WTC11 (cell line): ENCODE measurements at regions not wholly inside any gene's neighbourhood (a gene's known extent, or its start where the extent isn't known, plus 50 kb on each side); places are given as distances from the start of the nearest gene placed in this dataset.

ENCODE experiments used
- ATAC-seq: fragments of 200-7000 bp; cut with Tn5 transposase; 2 replicates; pipeline ENCODE4 v1.10.0; 2021; ENCODE audit warnings: mild to moderate bottlenecking, moderate library complexity
- CTCF ChIA-PET: fragments of 300-600 bp; sonication (Branson Sonifier 250); formaldehyde crosslinking; loops from one replicate; lab custom pipeline; 2021; ENCODE audit warnings: antibody characterized with exemption; lab: Charles Lee
- POLR2A ChIA-PET: fragments of 350-600 bp; sonication (Branson Sonifier 250); formaldehyde crosslinking; loops from one replicate; lab custom pipeline; 2021; ENCODE audit warnings: antibody characterized with exemption; lab: Charles Lee
- DNase-seq: peaks from one replicate; pipeline ENCODE4 v3.0.0; 2021; ENCODE audit warnings: low spot score
- H3K27ac Mint-ChIP-seq: 2 replicates; pipeline ENCODE4 v1.8.0; 2021; ENCODE audit warnings: mixed read lengths
- H3K27me3 Mint-ChIP-seq: 2 replicates; pipeline ENCODE4 v1.8.0; 2021; ENCODE audit warnings: low read depth, mild to moderate bottlenecking, moderate library complexity, mixed read lengths
- H3K36me3 Mint-ChIP-seq: 2 replicates; pipeline ENCODE4 v1.8.0; 2021; ENCODE audit warnings: mixed read lengths
- H3K4me1 Mint-ChIP-seq: 2 replicates; pipeline ENCODE4 v1.8.0; 2022; ENCODE audit warnings: mixed read lengths
- H3K4me3 Mint-ChIP-seq: 2 replicates; pipeline ENCODE4 v1.8.0; 2021; ENCODE audit warnings: mild to moderate bottlenecking, moderate library complexity, mixed read lengths
- H3K9me3 Mint-ChIP-seq: 2 replicates; pipeline ENCODE4 v1.8.0; 2021; ENCODE audit warnings: mixed read lengths
- ATF3 ChIP-seq: sonication (generic); formaldehyde crosslinking; conservative IDR thresholded peaks from 2 replicates; pipeline ENCODE4 v1.8.1; 2022; ENCODE audit warnings: mild to moderate bottlenecking, missing genetic modification reagents
- CDX4 ChIP-seq: fragments of 250-450 bp; sonication (Bioruptor Pico); IDR thresholded peaks from 2 replicates; pipeline ENCODE4 v1.9.0; 2021; ENCODE audit warnings: moderate library complexity, mild to moderate bottlenecking, inconsistent platforms, borderline replicate concordance
- ETV6 ChIP-seq: sonication (generic); formaldehyde crosslinking; IDR thresholded peaks from 2 replicates; pipeline ENCODE4 v1.8.1; 2022; ENCODE audit warnings: mild to moderate bottlenecking, missing genetic modification reagents
- FOXP4 ChIP-seq: sonication (generic); formaldehyde crosslinking; IDR thresholded peaks from 2 replicates; pipeline ENCODE4 v1.8.0; 2022; ENCODE audit warnings: mild to moderate bottlenecking, missing genetic modification reagents
- GABPB1 ChIP-seq: sonication (generic); formaldehyde crosslinking; IDR thresholded peaks from 2 replicates; pipeline ENCODE4 v1.8.1; 2023; ENCODE audit warnings: mild to moderate bottlenecking, missing genetic modification reagents
- HMGA2 ChIP-seq: fragments of 250-450 bp; sonication (Bioruptor Pico); IDR thresholded peaks from 2 replicates; pipeline ENCODE4 v1.4.0; 2021; ENCODE audit warnings: mild to moderate bottlenecking, moderate library complexity
- HMGXB4 ChIP-seq: sonication (generic); formaldehyde crosslinking; IDR thresholded peaks from 2 replicates; pipeline ENCODE4 v1.8.1; 2023; ENCODE audit warnings: mild to moderate bottlenecking, moderate library complexity, missing genetic modification reagents
- KAT7 ChIP-seq: sonication (generic); formaldehyde crosslinking; IDR thresholded peaks from 2 replicates; pipeline ENCODE4 v1.8.1; 2023; ENCODE audit warnings: missing genetic modification reagents, mild to moderate bottlenecking, borderline replicate concordance
- NFE2L1 ChIP-seq: sonication (generic); formaldehyde crosslinking; IDR thresholded peaks from 2 replicates; pipeline ENCODE4 v1.8.1; 2023; ENCODE audit warnings: missing genetic modification reagents
- SMAD3 ChIP-seq: sonication (generic); formaldehyde crosslinking; IDR thresholded peaks from 2 replicates; pipeline ENCODE4 v1.8.0; 2022; ENCODE audit warnings: missing genetic modification reagents, mild to moderate bottlenecking, borderline replicate concordance
- SMAD4 ChIP-seq: sonication (generic); formaldehyde crosslinking; IDR thresholded peaks from 2 replicates; pipeline ENCODE4 v1.8.0; 2022; ENCODE audit warnings: mild to moderate bottlenecking, missing genetic modification reagents
- STAT6 ChIP-seq: sonication (generic); formaldehyde crosslinking; conservative IDR thresholded peaks from 2 replicates; pipeline ENCODE4 v1.8.1; 2023; ENCODE audit warnings: mild to moderate bottlenecking, low read depth, missing genetic modification reagents, moderate library complexity
- TEAD4 ChIP-seq: sonication (generic); formaldehyde crosslinking; IDR thresholded peaks from 2 replicates; pipeline ENCODE4 v1.8.0; 2022; ENCODE audit warnings: mild to moderate bottlenecking, missing genetic modification reagents
- USF1 ChIP-seq: sonication (generic); formaldehyde crosslinking; IDR thresholded peaks from 2 replicates; pipeline ENCODE4 v1.8.0; 2022; ENCODE audit warnings: mild to moderate bottlenecking, missing genetic modification reagents
- ZNF219 ChIP-seq: sonication (generic); formaldehyde crosslinking; IDR thresholded peaks from 2 replicates; pipeline ENCODE4 v1.8.0; 2023; ENCODE audit warnings: missing genetic modification reagents, mild to moderate bottlenecking, borderline replicate concordance
- ZNF263 ChIP-seq: sonication (generic); formaldehyde crosslinking; IDR thresholded peaks from 2 replicates; pipeline ENCODE4 v1.8.1; 2022; ENCODE audit warnings: low read depth, mild to moderate bottlenecking, moderate library complexity, missing genetic modification reagents
- ZNF425 ChIP-seq: fragments of 250-450 bp; sonication (Bioruptor Pico); conservative IDR thresholded peaks from 2 replicates; pipeline ENCODE4 v1.9.0; 2021; ENCODE audit warnings: mild to moderate bottlenecking

- no peak for TF ChIP-seq USF1 (CRISPR knock-in tag)
- no peak for TF ChIP-seq ETV6 (CRISPR knock-in tag)
Measured at GRCh38 chr2:5067816-5068215, 624.4 kb upstream of the SOX11 start (continued).

- no peak overlapping the region for H3K4me3 Mint-ChIP-seq
- peaks cover 87% of the 10 kb centered on the region for H3K9me3 Mint-ChIP-seq
- ChIA-PET CTCF (no interaction called here), POLR2A (no interaction called here)
- no peak for DNase-seq
- no peak for TF ChIP-seq STAT6
- H3K36me3 Mint-ChIP-seq = peaks cover 77% of the 10 kb centered on the region
- peaks cover 11% of the 10 kb centered on the region for H3K27me3 Mint-ChIP-seq
- H3K27ac Mint-ChIP-seq = no peak overlapping the region
- H3K4me1 Mint-ChIP-seq = no peaks in the 10 kb centered on the region
- ATAC-seq = no peak
Measured at GRCh38 chr2:5070257-5070656, 621.9 kb upstream of the SOX11 start.

- Mint-ChIP-seq H3K4me3 (no peak overlapping the region), H3K36me3 (peaks cover 68% of the 10 kb centered on the region), H3K4me1 (no peaks in the 10 kb centered on the region), H3K9me3 (peaks cover 80% of the 10 kb centered on the region), H3K27ac (no peak overlapping the region), H3K27me3 (peaks cover 7% of the 10 kb centered on the region)
- no peak for TF ChIP-seq ATF3 (CRISPR knock-in tag)
- no peak for TF ChIP-seq GABPB1 (CRISPR knock-in tag)
- TF ChIP-seq HMGXB4 (CRISPR knock-in tag) = no peak
- no peak for TF ChIP-seq KAT7
- TF ChIP-seq CDX4 = no peak
- TF ChIP-seq ZNF263 (CRISPR knock-in tag) = no peak
- no peak for TF ChIP-seq TEAD4 (CRISPR knock-in tag)
- no peak for TF ChIP-seq ZNF425 (CRISPR knock-in tag)
- TF ChIP-seq ZNF219 (CRISPR knock-in tag) = no peak
- TF ChIP-seq FOXP4 = no peak
- no peak for TF ChIP-seq SMAD4
- TF ChIP-seq HMGA2 (CRISPR knock-in tag) = no peak
- TF ChIP-seq NFE2L1 (CRISPR knock-in tag) = no peak
- no peak for TF ChIP-seq SMAD3
- DNase-seq (no peak), ATAC-seq (no peak)
- CTCF ChIA-PET = no interaction called here
- POLR2A ChIA-PET = no interaction called here
Measured at GRCh38 chr2:5074733-5075132, 617.5 kb upstream of the SOX11 start.
